Keratinocyte (primary cell): ENCODE measurements at regions not wholly inside any gene's neighbourhood (a gene's known extent, or its start where the extent isn't known, plus 50 kb on each side); places are given as distances from the start of the nearest gene placed in this dataset.

Source experiments
- DNase-seq: peaks from one replicate; pipeline ENCODE4 v3.0.0-alpha.2; 2011; ENCODE audit warnings: low read depth, missing footprints, low spot score
- FAIRE-seq: peaks from 2 replicates; lab custom pipeline; 2011; peaks lifted over from hg19 to GRCh38; lab: Jason Lieb, UNC
- H2AFZ ChIP-seq: 2 replicates; pipeline ENCODE4 v1.6.0; 2012; ENCODE audit warnings: low read length, control low read depth, inconsistent platforms; ENCODE audit not compliant: control insufficient read depth
- H3K27ac ChIP-seq: 2 replicates; pipeline ENCODE4 v1.5.1; 2011; ENCODE audit warnings: low read length; ENCODE audit not compliant: control insufficient read depth, insufficient read depth
- H3K27me3 ChIP-seq: 3 replicates; pipeline ENCODE4 v1.6.0; 2011; ENCODE audit warnings: low read length; ENCODE audit not compliant: control insufficient read depth, insufficient read depth; ENCODE audit errors: extremely low read depth
- H3K36me3 ChIP-seq, 2 experiments: 2 replicates in 1 of 2; 3 replicates in 1 of 2; pipeline ENCODE4 v1.5.1; 2011; ENCODE audit warnings: low read length in 2 of 2, mild to moderate bottlenecking in 1 of 2; ENCODE audit not compliant: control insufficient read depth in 2 of 2, insufficient read depth in 2 of 2; ENCODE audit errors: extremely low read depth in 1 of 2
- H3K4me1 ChIP-seq: 3 replicates; pipeline ENCODE4 v1.5.1; 2011; ENCODE audit warnings: low read length; ENCODE audit not compliant: control insufficient read depth, insufficient read depth; ENCODE audit errors: extremely low read depth
- H3K4me2 ChIP-seq: 3 replicates; pipeline ENCODE4 v1.6.0; 2011; ENCODE audit warnings: low read depth, low read length; ENCODE audit not compliant: control insufficient read depth, insufficient read depth; ENCODE audit errors: extremely low read depth
- H3K4me3 ChIP-seq, 3 experiments: fragments of 200-600 bp in 1 of 3; sonication (generic) in 1 of 3; 2 replicates in 2 of 3; 3 replicates in 1 of 3; pipeline ENCODE4 v1.5.1; 2011 to 2016; ENCODE audit warnings: low read length in 3 of 3, mild to moderate bottlenecking in 3 of 3, control low read depth in 2 of 3, inconsistent platforms in 1 of 3, low read depth in 1 of 3, mixed read lengths in 1 of 3, mixed run types in 1 of 3, moderate library complexity in 1 of 3; ENCODE audit not compliant: control insufficient read depth in 2 of 3, insufficient read depth in 2 of 3; ENCODE audit errors: extremely low read depth in 1 of 3
- H3K79me2 ChIP-seq: 2 replicates; pipeline ENCODE4 v1.6.0; 2012; ENCODE audit warnings: low read length; ENCODE audit not compliant: control insufficient read depth, insufficient read depth
- H3K9ac ChIP-seq: 3 replicates; pipeline ENCODE4 v1.6.0; 2011; ENCODE audit warnings: low read length; ENCODE audit not compliant: control insufficient read depth, insufficient read depth; ENCODE audit errors: extremely low read depth
- H3K9me1 ChIP-seq: 3 replicates; pipeline ENCODE4 v1.6.0; 2011; ENCODE audit warnings: low read length; ENCODE audit not compliant: control insufficient read depth, insufficient read depth; ENCODE audit errors: extremely low read depth
- H3K9me3 ChIP-seq: 2 replicates; pipeline ENCODE4 v1.5.1; 2012; ENCODE audit warnings: low read depth, low read length; ENCODE audit not compliant: control insufficient read depth
- H4K20me1 ChIP-seq: 3 replicates; pipeline ENCODE4 v1.6.0; 2011; ENCODE audit warnings: low read length; ENCODE audit not compliant: control insufficient read depth, insufficient read depth; ENCODE audit errors: extremely low read depth
- CTCF ChIP-seq, 3 experiments: IDR thresholded peaks in 1 of 3; conservative IDR thresholded peaks in 1 of 3; optimal IDR thresholded peaks in 1 of 3; 2 replicates in 2 of 3; 3 replicates in 1 of 3; pipeline versions ENCODE3 to v1.5.1; 2011; ENCODE audit warnings: low read length in 3 of 3, mild to moderate bottlenecking in 3 of 3, moderate library complexity in 2 of 3, control low read depth in 1 of 3, inconsistent platforms in 1 of 3; ENCODE audit not compliant: insufficient read depth in 2 of 3; ENCODE audit errors: extremely low read depth in 1 of 3
- EZH2 ChIP-seq: IDR thresholded peaks from one replicate; pipeline ENCODE4 v1.6.1; 2012; ENCODE audit warnings: inconsistent platforms, mild to moderate bottlenecking, low read length, moderate library complexity
- dilution Hi-C: fragments of 300-500 bp; cut with MboI; formaldehyde crosslinking; loops from one replicate; pipeline ENCODE4 v1.7.0; 2020; ENCODE audit warnings: low sequenced_read_pairs; ENCODE audit not compliant: extremely low pct_ligation_motif_present

- dilution Hi-C loops: no loop called here
These were observed 152.2 kb downstream of the CBLL2 start for GRCh38 chrX:22424919-22425318.

DNA sequence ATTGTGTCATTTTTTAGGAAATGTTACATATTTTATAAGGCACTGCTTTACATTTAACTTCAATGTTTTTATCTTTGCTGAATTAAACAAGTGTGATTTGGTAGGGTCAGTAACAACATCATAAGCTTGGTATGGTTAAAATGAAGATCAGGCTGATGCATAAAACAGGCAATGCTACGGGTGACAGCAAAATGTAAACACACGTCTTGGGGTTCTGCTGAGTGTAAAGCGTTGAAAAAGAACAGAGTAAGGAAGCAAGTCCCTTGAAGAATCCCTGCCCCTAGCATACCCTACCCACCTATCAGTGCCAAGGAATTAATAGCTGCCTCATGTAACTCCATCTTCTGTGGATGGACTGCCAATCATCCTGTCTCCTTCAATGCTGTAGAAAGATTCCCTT is 157.0 kb downstream of the CBLL2 start:
- no peaks in the 10 kb centered on the region for H4K20me1 ChIP-seq
- H3K4me3 ChIP-seq: no peak overlapping the region
- TF ChIP-seq EZH2 (no peak), CTCF (optimal IDR thresholded peaks at IDR 0.05 in 1 of 3, IDR thresholded peaks at IDR 0.05 in 1 of 3, conservative IDR thresholded peaks at IDR 0.05 in 1 of 3; ENCODE audit: extremely low read depth in 1 of 3, insufficient read depth in 2 of 3, low read length in 3 of 3) (no peak)
- FAIRE-seq: no peak
- no peaks in the 10 kb centered on the region for H3K4me1 ChIP-seq
- DNase-seq: no peak
- no peak overlapping the region for H3K9ac ChIP-seq
- H3K4me2 ChIP-seq: no peak overlapping the region
- H2AFZ ChIP-seq: no peak overlapping the region
- no peaks in the 10 kb centered on the region for H3K36me3 ChIP-seq
- H3K27ac ChIP-seq: no peak overlapping the region
- no peaks in the 10 kb centered on the region for H3K27me3 ChIP-seq
- dilution Hi-C loops: no loop called here
- H3K79me2 ChIP-seq: no peaks in the 10 kb centered on the region
- H3K9me1 ChIP-seq: no peaks in the 10 kb centered on the region
- no peaks in the 10 kb centered on the region for H3K9me3 ChIP-seq

More at GRCh38 chrX:22424919-22425318, 152.2 kb downstream of the CBLL2 start:
- Histone ChIP-seq H3K27me3 (no peaks in the 10 kb centered on the region), H3K9ac (no peak overlapping the region), H3K9me3 (no peaks in the 10 kb centered on the region), H3K36me3 (no peaks in the 10 kb centered on the region), H4K20me1 (no peaks in the 10 kb centered on the region), H3K9me1 (no peaks in the 10 kb centered on the region), H3K4me2 (no peak overlapping the region), H3K4me3 (no peak overlapping the region), H3K4me1 (peaks cover 7% of the 10 kb centered on the region), H2AFZ (no peak overlapping the region), H3K27ac (peak overlapping the region; percentile 48), H3K79me2 (no peaks in the 10 kb centered on the region)
- peak; percentile 17 for DNase-seq
- no peak for FAIRE-seq
- TF ChIP-seq CTCF (optimal IDR thresholded peaks at IDR 0.05 in 1 of 3, IDR thresholded peaks at IDR 0.05 in 1 of 3, conservative IDR thresholded peaks at IDR 0.05 in 1 of 3; ENCODE audit: extremely low read depth in 1 of 3, insufficient read depth in 2 of 3, low read length in 3 of 3): no peak
- TF ChIP-seq EZH2: no peak
